ENCODE measurements at regions not wholly inside any gene's neighbourhood (a gene's known extent, or its start where the extent isn't known, plus 50 kb on each side); places are given as distances from the start of the nearest gene placed in this dataset.

DNA sequence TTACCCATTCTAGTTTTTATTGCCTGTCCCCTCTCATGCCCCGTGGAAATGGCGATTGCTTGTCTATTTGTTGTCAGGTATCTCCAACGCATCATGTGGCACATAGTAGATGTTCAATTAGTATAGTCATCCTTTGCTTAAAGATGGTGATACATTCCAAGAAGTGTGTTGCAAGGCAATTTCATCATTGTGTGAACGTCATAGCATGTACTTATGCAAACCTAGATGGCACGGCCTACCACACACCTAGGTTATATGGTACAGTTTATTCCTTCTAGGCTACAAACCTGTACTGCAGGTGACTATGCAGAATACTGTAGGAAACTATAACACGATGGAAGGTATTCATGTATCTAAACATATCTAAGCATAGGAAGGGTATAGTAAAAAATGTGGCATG, 163.9 kb upstream of the DAPK1 start (continued):
- TF ChIP-seq, protein P1, sequence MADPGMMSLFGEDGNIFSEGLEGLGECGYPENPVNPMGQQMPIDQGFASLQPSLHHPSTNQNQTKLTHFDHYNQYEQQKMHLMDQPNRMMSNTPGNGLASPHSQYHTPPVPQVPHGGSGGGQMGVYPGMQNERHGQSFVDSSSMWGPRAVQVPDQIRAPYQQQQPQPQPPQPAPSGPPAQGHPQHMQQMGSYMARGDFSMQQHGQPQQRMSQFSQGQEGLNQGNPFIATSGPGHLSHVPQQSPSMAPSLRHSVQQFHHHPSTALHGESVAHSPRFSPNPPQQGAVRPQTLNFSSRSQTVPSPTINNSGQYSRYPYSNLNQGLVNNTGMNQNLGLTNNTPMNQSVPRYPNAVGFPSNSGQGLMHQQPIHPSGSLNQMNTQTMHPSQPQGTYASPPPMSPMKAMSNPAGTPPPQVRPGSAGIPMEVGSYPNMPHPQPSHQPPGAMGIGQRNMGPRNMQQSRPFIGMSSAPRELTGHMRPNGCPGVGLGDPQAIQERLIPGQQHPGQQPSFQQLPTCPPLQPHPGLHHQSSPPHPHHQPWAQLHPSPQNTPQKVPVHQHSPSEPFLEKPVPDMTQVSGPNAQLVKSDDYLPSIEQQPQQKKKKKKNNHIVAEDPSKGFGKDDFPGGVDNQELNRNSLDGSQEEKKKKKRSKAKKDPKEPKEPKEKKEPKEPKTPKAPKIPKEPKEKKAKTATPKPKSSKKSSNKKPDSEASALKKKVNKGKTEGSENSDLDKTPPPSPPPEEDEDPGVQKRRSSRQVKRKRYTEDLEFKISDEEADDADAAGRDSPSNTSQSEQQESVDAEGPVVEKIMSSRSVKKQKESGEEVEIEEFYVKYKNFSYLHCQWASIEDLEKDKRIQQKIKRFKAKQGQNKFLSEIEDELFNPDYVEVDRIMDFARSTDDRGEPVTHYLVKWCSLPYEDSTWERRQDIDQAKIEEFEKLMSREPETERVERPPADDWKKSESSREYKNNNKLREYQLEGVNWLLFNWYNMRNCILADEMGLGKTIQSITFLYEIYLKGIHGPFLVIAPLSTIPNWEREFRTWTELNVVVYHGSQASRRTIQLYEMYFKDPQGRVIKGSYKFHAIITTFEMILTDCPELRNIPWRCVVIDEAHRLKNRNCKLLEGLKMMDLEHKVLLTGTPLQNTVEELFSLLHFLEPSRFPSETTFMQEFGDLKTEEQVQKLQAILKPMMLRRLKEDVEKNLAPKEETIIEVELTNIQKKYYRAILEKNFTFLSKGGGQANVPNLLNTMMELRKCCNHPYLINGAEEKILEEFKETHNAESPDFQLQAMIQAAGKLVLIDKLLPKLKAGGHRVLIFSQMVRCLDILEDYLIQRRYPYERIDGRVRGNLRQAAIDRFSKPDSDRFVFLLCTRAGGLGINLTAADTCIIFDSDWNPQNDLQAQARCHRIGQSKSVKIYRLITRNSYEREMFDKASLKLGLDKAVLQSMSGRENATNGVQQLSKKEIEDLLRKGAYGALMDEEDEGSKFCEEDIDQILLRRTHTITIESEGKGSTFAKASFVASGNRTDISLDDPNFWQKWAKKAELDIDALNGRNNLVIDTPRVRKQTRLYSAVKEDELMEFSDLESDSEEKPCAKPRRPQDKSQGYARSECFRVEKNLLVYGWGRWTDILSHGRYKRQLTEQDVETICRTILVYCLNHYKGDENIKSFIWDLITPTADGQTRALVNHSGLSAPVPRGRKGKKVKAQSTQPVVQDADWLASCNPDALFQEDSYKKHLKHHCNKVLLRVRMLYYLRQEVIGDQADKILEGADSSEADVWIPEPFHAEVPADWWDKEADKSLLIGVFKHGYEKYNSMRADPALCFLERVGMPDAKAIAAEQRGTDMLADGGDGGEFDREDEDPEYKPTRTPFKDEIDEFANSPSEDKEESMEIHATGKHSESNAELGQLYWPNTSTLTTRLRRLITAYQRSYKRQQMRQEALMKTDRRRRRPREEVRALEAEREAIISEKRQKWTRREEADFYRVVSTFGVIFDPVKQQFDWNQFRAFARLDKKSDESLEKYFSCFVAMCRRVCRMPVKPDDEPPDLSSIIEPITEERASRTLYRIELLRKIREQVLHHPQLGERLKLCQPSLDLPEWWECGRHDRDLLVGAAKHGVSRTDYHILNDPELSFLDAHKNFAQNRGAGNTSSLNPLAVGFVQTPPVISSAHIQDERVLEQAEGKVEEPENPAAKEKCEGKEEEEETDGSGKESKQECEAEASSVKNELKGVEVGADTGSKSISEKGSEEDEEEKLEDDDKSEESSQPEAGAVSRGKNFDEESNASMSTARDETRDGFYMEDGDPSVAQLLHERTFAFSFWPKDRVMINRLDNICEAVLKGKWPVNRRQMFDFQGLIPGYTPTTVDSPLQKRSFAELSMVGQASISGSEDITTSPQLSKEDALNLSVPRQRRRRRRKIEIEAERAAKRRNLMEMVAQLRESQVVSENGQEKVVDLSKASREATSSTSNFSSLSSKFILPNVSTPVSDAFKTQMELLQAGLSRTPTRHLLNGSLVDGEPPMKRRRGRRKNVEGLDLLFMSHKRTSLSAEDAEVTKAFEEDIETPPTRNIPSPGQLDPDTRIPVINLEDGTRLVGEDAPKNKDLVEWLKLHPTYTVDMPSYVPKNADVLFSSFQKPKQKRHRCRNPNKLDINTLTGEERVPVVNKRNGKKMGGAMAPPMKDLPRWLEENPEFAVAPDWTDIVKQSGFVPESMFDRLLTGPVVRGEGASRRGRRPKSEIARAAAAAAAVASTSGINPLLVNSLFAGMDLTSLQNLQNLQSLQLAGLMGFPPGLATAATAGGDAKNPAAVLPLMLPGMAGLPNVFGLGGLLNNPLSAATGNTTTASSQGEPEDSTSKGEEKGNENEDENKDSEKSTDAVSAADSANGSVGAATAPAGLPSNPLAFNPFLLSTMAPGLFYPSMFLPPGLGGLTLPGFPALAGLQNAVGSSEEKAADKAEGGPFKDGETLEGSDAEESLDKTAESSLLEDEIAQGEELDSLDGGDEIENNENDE (IDR thresholded peaks at IDR 0.05; ENCODE audit: insufficient replicate concordance, low read length): no peak
- TF ChIP-seq TBP (IDR thresholded peaks at IDR 0.05; ENCODE audit: low read depth, low read length): no peak
